Endometrial microvascular endothelial cells (primary cell): ENCODE measurements at regions not wholly inside any gene's neighbourhood (a gene's known extent, or its start where the extent isn't known, plus 50 kb on each side); places are given as distances from the start of the nearest gene placed in this dataset.

Source experiments
- in situ Hi-C: cut with HindIII; loops from 2 replicates; pipeline ENCODE4 v1.10.0; 2017; ENCODE audit warnings: low sequenced_read_pairs, low pct_unique_long_range_greater_than_20kb; ENCODE audit errors: inconsistent ontology term

GRCh38 chr9:135246248-135247205 lies 159.1 kb downstream of the OLFM1 start:
- in situ Hi-C loops: no loop called here

DNA sequence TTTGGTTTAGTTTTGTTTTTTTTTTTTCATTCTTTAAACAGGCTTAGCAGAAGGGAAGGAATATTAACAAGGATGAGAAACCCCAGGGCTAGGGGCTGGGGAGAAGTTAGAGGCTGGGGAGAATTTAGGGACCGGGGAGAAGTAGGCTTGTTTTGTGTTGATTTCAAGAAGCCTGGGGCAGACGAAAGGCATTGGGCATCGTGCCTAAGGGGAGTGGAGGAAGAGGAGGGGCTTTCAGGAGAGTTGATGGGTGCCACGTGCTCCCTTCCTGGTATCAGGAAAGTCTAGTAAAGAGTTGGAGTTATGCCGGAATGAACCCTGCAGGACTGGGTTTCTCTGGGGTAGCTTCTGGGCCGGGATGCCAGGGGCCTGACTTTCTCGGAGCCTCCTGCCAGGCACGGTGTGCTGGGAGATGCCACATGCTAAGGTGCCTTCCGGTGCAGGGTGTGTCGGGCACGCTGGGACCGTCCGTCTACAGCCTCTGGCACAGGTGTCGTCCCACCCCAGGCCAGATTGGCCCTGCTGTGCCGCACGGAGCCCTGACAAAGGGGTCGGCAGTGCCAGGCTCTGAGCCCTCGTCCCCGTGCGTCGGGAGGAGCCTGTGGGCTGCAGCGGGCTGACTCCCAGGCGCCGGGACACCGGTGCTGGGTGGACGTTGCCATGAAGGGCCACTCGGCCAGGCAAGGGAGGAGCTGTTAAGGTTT lies 159.9 kb downstream of the OLFM1 start:
- in situ Hi-C loops: no loop called here

DNA sequence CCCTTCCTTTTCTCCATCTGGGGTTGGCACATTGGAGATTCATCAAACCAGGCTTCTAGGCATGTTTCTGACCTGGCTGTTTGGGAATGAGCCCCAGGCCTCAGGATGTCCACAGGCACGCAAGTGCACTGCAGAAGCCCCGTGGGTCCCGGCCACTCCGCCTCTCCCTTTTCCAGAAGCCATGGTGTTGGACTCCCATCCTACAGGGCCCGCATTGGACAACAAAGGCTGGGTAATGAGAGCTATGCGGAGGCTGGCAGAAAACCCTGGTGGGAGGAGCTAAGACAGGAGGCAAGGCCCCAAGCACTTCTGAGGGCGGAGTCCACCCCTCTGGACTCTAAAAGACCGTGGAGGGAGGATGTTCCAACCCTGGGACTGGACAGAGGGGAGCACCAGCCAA lies 160.6 kb downstream of the OLFM1 start:
- in situ Hi-C loops: no loop called here

DNA sequence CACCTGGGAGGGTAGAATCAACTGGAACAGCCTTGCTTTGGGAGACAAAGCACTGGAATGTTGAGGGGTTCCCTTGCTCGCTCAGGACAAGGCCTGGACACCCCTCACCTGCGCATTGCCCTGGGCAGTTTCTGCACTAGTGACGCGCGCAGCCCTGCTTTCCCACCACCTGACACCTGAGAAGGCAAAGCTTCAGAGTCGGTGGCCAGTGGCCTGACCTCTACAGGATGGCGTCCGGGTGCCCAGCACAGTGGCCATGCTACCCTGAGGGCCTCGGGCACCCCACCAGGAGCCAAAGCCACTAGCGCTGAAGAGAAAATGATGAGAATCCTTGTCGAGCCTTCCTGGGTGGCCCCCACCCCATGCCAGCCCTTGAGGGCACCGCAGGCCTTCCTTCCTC lies 161.3 kb downstream of the OLFM1 start:
- in situ Hi-C loops: no loop called here

DNA sequence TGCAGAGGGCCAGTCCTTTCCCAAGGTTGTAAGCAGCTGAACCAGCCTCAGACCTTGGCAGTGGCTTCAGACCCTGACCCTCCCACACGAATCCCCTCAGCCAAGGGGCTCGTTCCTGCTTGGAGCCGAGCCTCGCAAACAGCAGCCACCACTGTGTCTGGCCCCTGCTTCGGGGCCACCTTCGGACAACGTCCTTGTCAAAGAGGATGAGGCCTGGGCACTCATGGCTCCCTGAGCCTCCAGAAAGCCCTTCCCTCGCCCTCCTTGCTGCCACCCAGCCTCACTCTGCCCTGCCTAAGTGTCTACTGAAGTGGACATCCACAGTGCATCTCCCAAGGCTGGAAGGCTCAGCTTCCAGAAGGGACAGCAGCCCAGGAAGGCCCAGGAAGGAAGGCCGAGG lies 161.7 kb downstream of the OLFM1 start:
- in situ Hi-C loops: no loop called here

DNA sequence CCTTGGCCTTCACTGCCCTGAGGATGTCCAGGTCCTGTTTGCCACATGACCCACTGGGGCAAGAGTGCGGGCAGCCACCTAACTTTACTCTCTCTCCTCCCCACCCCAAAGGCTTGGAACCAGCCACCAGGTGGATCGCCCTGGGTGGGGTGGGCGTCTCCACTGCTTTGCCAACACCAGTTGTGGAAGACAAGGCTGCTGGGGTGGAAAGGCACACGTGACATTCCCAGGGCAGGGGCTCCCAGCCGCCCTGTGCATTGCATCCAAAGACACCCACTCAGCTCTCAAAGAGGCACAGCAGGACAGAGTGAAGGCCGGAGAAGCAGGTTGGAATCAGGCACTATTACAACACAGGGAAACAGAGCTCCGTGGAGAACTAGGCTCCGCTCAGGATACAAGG lies 162.2 kb downstream of the OLFM1 start:
- in situ Hi-C loops: no loop called here

DNA sequence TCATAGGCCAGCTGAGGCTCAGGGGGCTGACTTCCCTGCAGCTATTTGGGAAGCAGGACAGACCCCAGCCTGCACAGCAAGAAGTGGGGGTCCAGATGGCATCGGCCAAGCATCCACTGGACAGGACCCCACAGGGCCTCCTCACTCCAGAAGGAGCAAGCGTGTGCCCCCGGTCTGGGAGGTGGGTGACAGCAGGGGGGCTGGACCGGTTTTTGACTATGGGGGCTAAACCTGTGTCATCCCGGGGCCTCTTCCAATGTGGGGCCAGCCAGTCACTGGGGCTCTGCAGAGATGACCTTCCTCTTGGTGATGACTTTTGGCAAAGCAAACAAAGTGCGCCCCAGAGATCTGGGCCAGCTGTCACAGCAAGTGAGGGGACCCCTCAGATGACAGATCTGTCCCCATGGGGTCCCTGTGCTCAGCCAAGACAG lies 163.9 kb downstream of the OLFM1 start:
- in situ Hi-C loops: no loop called here

GRCh38 chr9:135251996-135252760 lies 164.7 kb downstream of the OLFM1 start:
- in situ Hi-C loops: no loop called here

- in situ Hi-C loops: no loop called here
These were observed 165.5 kb downstream of the OLFM1 start for GRCh38 chr9:135252980-135253304.

DNA sequence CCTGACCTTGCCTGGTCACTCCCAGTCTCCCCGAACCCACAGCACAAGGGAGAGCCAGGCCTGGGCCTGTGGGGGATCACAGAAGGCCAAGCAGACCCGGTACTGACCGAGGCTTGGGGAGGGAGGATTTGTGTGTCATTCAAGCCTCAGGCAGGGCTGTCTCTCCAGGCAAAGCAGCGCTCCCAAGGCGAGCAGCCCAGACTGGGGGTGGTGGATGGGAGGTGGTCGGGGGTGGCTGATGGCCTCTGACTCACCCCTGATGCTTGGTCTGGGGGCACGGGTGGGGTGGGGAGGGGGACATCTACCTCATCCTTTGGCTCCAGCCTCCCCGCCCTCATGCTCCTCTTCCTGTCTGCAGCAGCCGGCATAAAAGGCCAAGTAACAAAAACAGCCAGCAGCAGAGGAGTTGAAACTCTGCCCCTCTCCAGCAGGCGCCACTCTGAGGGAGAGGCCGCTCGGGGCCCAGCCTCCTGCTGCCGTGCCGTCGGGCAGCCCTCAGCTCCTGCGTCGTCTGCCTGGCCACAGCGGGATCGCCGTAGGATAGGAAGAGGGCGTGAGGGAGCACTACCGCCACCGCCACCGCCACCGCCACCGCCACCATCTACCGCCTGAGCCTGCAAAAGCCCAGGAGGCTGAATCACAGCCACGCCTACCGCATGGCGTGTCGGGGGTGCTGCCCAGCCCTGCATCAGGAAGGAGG lies 166.0 kb downstream of the OLFM1 start:
- in situ Hi-C loops: no loop called here

DNA sequence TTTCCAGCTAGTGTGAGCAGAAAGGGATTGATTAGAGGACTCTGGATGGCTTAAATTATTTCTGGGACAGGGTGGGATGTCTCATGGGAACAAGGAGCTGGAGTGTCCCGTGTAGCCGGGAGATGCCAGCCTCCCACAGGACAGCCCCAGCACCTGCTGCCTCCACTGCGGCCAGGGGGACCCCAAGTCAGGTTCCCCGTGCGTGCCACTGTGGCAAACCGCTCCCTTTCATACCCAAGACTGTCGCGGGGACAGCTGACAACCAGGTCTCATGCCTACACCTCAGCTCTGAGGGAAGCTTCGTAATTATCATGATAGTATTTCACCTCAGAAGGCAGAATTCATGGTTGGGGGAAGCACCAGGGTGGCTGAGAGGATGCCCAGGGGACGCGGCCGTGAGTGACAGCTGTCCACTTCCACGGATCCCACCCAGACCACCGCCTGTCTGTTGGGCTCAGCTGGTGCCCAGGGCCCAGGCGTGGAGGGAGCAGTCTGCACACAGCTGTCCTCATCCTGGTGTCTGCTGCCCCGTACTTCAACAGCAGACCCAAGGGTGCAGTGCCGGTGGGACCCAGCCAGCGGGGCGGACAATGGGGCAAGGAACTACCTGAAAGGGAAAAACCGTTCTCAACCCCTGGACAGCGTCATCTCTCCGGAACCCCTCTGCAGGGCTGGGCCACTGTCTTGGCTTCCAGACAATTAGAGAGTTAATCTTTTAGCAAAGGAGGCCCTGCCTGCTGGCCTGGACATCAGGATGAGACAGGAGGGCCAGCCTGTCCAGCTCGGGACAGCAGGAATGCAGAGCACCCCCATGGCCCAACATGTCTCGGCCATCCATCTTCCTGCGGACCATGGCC lies 166.9 kb downstream of the OLFM1 start:
- in situ Hi-C loops: no loop called here

GRCh38 chr9:135255033-135255840 lies 167.8 kb downstream of the OLFM1 start:
- in situ Hi-C loops: no loop called here

DNA sequence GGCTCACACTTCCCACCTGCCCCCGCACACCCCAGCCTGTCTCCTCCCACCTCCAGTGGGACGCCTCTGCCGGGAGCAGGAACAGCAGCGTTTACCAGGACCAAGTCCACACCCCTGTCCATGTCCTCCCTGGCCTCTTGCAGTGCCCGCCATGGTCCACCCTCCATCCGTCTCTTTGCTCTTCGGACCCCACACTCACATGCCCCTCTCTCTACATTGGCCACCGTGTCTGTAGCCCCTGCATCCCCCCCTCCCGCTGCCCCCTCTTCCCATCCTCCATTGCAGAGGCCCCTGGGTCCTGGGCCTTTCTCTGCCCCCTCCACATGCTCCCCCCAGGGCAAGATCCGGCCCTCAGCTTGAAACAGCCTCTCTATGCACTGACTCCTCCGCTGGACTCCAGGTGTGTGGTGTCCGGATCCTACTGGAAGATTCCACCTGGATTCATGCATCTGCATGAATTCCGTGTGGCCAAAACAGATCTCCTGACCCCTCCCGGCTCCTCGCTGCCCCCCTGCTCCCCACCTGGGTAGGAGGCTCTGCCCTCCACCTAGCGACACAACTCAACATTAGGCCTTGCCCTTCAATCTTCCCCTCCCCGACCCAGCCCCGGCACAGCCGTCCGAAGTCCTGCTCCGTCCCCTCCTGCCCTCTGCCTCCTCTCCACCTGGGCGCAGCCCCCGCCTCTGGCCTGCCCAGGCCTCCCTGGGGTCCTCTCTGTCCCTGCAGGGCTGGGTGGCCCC lies 168.5 kb downstream of the OLFM1 start:
- in situ Hi-C loops: no loop called here

- in situ Hi-C loops: no loop called here
These were observed 169.3 kb downstream of the OLFM1 start for GRCh38 chr9:135256581-135257354.

GRCh38 chr9:135258461-135258860 lies 171.0 kb downstream of the OLFM1 start:
- in situ Hi-C loops: no loop called here

- in situ Hi-C loops: no loop called here
These were observed 171.8 kb downstream of the OLFM1 start for GRCh38 chr9:135259273-135259672.
